Activated CD8-positive, alpha-beta T cell treated with anti-CD3 and anti-CD28 coated beads for 36 hours (primary cell): ENCODE measurements at regions not wholly inside any gene's neighbourhood (a gene's known extent, or its start where the extent isn't known, plus 50 kb on each side); places are given as distances from the start of the nearest gene placed in this dataset.

Experiments used
- ATAC-seq: fragments of 200-7000 bp; cut with Tn5 transposase; one replicate; pipeline ENCODE4 v1.10.0; 2021; ENCODE audit warnings: mild to moderate bottlenecking, moderate library complexity
- CTCF ChIA-PET: fragments of 350-600 bp; sonication (Branson Sonifier 250); formaldehyde crosslinking; loops from one replicate; lab custom pipeline; 2021; ENCODE audit warnings: antibody characterized with exemption; lab: Charles Lee
- POLR2A ChIA-PET: fragments of 350-600 bp; sonication (Branson Sonifier 250); formaldehyde crosslinking; loops from one replicate; lab custom pipeline; 2021; ENCODE audit warnings: antibody characterized with exemption; lab: Charles Lee
- DNase-seq: peaks from one replicate; pipeline ENCODE4 v3.0.0-alpha.2; 2020
- H3K27ac Mint-ChIP-seq: one replicate; pipeline ENCODE4 v1.8.0; 2021; ENCODE audit warnings: mild to moderate bottlenecking, mixed read lengths
- H3K27me3 Mint-ChIP-seq: one replicate; pipeline ENCODE4 v1.8.0; 2021; ENCODE audit warnings: mixed read lengths
- H3K36me3 Mint-ChIP-seq: one replicate; pipeline ENCODE4 v1.8.0; 2021; ENCODE audit warnings: low read depth, mixed read lengths
- H3K4me1 Mint-ChIP-seq: one replicate; pipeline ENCODE4 v1.8.0; 2021; ENCODE audit warnings: low read depth, mixed read lengths
- H3K4me3 Mint-ChIP-seq: one replicate; pipeline ENCODE4 v1.8.0; 2021; ENCODE audit warnings: mild to moderate bottlenecking, moderate library complexity, mixed read lengths
- H3K9me3 Mint-ChIP-seq: one replicate; pipeline ENCODE4 v1.8.0; 2021; ENCODE audit warnings: mixed read lengths
- intact Hi-C: fragments of 100-400 bp; cut with micrococcal nuclease; formaldehyde crosslinking; loops from one replicate; pipeline ENCODE4 v1.10.0; 2022
- TF ChIP-seq, protein P1 (sequence below): fragments of 200-600 bp; IDR thresholded peaks from one replicate; pipeline ENCODE4 v1.8.0; 2022; ENCODE audit warnings: antibody characterized with exemption, mild to moderate bottlenecking

DNA sequence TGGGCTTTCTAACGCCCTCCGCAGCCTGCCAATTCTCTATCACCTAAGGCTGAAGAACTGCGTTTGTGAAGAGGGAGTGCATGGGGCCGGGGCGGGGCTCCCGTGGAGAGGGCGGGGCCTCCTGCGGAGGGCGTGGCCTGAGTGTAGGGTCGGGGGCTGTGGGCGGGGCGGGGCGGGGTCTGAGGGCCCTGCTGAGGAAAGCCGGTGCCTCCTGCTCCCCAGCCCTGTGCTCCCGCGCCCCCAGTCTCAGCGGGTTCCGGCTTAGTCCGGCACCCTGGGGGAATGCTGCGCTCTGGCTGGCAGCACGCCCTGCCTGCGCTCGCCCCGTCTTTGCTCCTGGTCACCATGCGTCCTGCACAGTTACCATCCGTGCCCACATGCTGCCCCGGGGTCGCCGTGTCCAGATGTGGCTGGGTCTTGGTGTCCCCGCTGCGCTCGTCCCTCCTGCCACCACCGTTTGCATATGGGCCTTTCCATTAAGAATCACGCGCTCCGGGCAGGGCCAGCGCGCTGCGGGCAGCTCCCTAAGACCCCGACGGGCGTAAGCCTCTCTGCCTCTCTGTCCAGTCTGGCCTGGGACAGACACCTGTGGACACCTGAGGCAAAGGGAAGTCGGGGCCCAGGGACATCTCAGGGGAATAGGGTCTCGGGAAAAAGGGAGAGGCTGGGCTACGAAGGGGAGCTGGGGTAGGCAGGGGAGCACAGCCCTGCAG is 144.0 kb upstream of the RET start:
- Mint-ChIP-seq H3K9me3 (no peaks in the 10 kb centered on the region), H3K27ac (peak overlapping the region; percentile 63), H3K36me3 (no peaks in the 10 kb centered on the region), H3K27me3 (peaks cover 3% of the 10 kb centered on the region), H3K4me1 (peaks cover 12% of the 10 kb centered on the region), H3K4me3 (peak overlapping the region; percentile 61)
- CTCF ChIA-PET, result no interaction called here
- intact Hi-C loops, result no loop called here
- TF ChIP-seq, protein P1, sequence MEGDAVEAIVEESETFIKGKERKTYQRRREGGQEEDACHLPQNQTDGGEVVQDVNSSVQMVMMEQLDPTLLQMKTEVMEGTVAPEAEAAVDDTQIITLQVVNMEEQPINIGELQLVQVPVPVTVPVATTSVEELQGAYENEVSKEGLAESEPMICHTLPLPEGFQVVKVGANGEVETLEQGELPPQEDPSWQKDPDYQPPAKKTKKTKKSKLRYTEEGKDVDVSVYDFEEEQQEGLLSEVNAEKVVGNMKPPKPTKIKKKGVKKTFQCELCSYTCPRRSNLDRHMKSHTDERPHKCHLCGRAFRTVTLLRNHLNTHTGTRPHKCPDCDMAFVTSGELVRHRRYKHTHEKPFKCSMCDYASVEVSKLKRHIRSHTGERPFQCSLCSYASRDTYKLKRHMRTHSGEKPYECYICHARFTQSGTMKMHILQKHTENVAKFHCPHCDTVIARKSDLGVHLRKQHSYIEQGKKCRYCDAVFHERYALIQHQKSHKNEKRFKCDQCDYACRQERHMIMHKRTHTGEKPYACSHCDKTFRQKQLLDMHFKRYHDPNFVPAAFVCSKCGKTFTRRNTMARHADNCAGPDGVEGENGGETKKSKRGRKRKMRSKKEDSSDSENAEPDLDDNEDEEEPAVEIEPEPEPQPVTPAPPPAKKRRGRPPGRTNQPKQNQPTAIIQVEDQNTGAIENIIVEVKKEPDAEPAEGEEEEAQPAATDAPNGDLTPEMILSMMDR, result no peak
- ATAC-seq, result peak; percentile 80
- DNase-seq, result peak; percentile 72
- POLR2A ChIA-PET, result no interaction called here

DNA sequence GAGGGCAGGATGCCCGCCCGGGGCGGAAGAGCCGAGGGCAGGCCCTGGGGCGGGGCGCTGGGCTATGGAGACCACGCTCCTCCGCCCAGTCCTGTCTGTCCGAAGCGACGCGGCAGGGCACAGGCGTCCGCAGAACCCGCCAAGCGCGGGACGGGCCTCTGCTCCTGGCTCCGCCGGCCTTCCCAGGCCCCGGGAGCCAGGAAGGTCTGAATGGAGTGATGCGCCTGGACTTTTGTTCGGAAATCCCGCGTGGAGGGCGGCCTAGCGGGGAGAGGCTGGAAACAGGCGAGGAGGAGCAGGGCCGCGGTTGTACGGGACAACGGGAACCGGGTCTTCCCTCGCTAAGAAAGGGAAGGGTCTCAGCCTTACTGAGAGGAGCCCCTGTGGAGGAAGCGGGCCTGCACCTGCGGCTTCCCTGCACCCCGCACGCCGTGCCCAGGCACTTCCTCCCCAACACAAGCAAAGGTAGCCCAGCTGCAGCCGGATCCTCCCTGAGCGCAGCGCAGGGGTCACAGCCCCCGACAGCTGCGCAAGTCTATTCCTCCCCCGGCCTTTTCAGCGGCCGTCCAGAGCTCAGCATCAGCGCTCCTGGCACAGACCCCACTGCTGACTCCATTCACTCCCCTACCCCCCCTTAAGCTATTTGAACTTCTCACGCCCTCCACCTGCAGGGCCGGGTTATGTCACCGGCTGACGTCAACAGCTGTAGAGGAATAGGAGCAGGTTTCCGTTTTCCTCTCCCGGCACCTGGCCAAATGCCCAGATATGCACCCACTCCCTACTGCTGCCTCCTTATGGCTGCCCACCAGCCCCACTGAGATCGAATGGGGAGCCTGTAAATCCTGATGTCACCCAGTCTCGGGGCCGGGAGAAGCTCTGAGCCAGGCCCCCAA is 143.2 kb upstream of the RET start:
- peaks cover 12% of the 10 kb centered on the region for H3K4me1 Mint-ChIP-seq
- DNase-seq (peak; percentile 57), ATAC-seq (peak; percentile 61)
- H3K36me3 Mint-ChIP-seq, result no peaks in the 10 kb centered on the region
- peaks cover 3% of the 10 kb centered on the region for H3K27me3 Mint-ChIP-seq
- H3K9me3 Mint-ChIP-seq, result no peaks in the 10 kb centered on the region
- peak overlapping the region; percentile 62 for H3K27ac Mint-ChIP-seq
- ChIA-PET CTCF (no interaction called here), POLR2A (interaction anchor here (0.6 to 1.1 kb wide), 2 partner anchors 134 to 187 kb away, joined by 3 read pairs; no protein-coding TSS in a partner anchor)
- peak overlapping the region; percentile 61 for H3K4me3 Mint-ChIP-seq
- intact Hi-C loops, result no loop called here
- TF ChIP-seq, protein P1, result no peak

DNA sequence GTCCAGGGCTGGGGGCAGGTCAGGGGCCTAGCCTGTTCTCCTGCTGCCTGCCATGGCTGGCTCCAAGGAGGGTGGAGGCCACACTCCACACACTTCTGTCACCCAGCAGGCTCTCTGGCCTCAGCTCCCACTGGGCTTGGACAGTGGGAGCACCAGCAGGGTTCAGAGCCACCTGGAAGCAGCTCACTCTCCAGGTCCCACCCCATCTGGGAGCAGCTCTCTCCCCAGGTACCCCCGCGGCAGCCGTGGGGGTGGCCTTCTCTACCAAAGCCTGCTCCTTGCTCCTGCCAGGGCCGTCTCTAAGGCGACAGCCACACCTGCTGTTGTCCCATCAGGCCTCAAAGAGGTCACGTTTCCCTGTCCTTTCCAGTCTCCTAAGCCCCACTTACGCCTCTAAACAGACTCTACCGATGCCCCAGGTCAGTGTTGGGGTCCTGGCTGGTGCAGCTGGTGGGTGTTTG is 142.5 kb upstream of the RET start:
- Mint-ChIP-seq H3K27me3 (peaks cover 3% of the 10 kb centered on the region), H3K4me1 (peaks cover 12% of the 10 kb centered on the region), H3K27ac (no peak overlapping the region), H3K4me3 (no peak overlapping the region), H3K9me3 (no peaks in the 10 kb centered on the region), H3K36me3 (no peaks in the 10 kb centered on the region)
- TF ChIP-seq, protein P1, result no peak
- POLR2A ChIA-PET, result interaction anchor here (0.6 to 1.1 kb wide), 2 partner anchors 134 to 186 kb away, joined by 3 read pairs; no protein-coding TSS in a partner anchor
- ATAC-seq (no peak), DNase-seq (no peak)
- CTCF ChIA-PET, result no interaction called here
- intact Hi-C loops, result no loop called here

DNA sequence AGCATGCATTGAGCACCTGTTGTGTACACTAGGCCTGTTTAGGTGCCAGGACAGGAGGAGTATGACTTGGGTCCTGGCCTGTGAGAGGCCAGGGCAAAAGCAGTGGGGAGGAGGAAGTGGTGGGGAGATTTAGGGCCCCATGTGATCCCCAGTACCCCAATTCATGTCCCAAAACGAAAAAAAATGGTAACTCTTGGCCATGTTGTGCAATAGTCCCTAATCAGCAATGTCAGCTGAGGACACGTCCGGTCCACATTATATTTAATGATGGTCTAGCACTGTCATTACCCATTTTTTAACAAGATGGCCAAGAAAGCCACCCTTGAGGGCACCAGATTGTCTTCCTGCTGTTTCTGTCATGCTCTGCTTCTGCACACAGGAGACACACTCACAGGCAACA is 142.0 kb upstream of the RET start:
- H3K36me3 Mint-ChIP-seq, result no peaks in the 10 kb centered on the region
- no peak overlapping the region for H3K27ac Mint-ChIP-seq
- H3K4me3 Mint-ChIP-seq, result no peak overlapping the region
- ChIA-PET CTCF (no interaction called here), POLR2A (no interaction called here)
- TF ChIP-seq, protein P1, result no peak
- intact Hi-C loops, result no loop called here
- peaks cover 3% of the 10 kb centered on the region for H3K27me3 Mint-ChIP-seq
- DNase-seq (no peak), ATAC-seq (no peak)
- H3K9me3 Mint-ChIP-seq, result no peaks in the 10 kb centered on the region
- peaks cover 12% of the 10 kb centered on the region for H3K4me1 Mint-ChIP-seq
